ENCODE measurements at regions not wholly inside any gene's neighbourhood (a gene's known extent, or its start where the extent isn't known, plus 50 kb on each side); places are given as distances from the start of the nearest gene placed in this dataset.

DNA sequence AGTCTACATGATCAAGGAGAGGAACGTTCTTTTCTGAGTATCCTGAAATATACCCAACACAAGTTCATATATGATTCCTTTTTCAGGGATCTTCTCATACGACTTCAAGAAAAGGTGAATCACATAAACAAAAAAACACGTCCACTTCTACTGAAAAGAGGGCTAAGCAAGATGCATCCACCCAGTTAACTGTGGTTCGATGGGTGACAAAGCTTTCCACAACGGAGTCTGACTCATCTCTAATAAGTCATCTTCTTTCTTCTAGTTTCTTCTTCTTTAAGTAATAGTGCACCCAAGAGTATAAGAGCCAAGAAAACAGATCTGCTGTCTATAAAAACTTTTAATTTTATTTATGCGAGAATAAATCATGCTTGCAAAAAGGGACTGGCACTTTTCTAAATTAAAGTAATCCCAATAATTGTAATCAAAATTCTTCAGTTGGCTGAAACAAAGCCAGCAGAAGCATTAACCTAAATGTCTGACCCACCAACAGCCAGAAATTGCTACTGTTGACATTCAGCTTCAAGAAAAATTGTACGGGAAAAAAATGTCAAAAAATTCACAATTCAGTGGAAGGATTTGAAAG is 146.9 kb upstream of the ANK3 start:
- TF ChIP-seq, protein P1, sequence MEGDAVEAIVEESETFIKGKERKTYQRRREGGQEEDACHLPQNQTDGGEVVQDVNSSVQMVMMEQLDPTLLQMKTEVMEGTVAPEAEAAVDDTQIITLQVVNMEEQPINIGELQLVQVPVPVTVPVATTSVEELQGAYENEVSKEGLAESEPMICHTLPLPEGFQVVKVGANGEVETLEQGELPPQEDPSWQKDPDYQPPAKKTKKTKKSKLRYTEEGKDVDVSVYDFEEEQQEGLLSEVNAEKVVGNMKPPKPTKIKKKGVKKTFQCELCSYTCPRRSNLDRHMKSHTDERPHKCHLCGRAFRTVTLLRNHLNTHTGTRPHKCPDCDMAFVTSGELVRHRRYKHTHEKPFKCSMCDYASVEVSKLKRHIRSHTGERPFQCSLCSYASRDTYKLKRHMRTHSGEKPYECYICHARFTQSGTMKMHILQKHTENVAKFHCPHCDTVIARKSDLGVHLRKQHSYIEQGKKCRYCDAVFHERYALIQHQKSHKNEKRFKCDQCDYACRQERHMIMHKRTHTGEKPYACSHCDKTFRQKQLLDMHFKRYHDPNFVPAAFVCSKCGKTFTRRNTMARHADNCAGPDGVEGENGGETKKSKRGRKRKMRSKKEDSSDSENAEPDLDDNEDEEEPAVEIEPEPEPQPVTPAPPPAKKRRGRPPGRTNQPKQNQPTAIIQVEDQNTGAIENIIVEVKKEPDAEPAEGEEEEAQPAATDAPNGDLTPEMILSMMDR (conservative IDR thresholded peaks at IDR 0.05), result no peak
- TF ChIP-seq EZH2 (IDR thresholded peaks at IDR 0.05; ENCODE audit: low read depth), result no peak

All from PC-9 (cell line).